OCI-LY1 (cell line): ENCODE measurements at regions not wholly inside any gene's neighbourhood (a gene's known extent, or its start where the extent isn't known, plus 50 kb on each side); places are given as distances from the start of the nearest gene placed in this dataset.

Experiments used
- CTCF ChIP-seq: fragments of 200-600 bp; sonication (generic), shearing (Covaris generic); IDR thresholded peaks from 2 replicates; pipeline ENCODE4 v1.5.1; 2017; ENCODE audit warnings: mild to moderate bottlenecking, antibody characterized with exemption, low read length, moderate library complexity, mixed read lengths
- EZH2 ChIP-seq: fragments of 200-600 bp; sonication (generic), shearing (Covaris generic); IDR thresholded peaks from 2 replicates; pipeline ENCODE4 v1.8.0; 2017; ENCODE audit warnings: borderline replicate concordance, mixed run types, mild to moderate bottlenecking, antibody characterized with exemption, low read length, moderate library complexity, mixed read lengths

- TF ChIP-seq EZH2 (no peak), CTCF (peak; percentile 19; the same call in 1 of the 2 replicates)
Measured at GRCh38 chr6:1062786-1063545, 248.9 kb upstream of the FOXQ1 start.
